ENCODE measurements at regions not wholly inside any gene's neighbourhood (a gene's known extent, or its start where the extent isn't known, plus 50 kb on each side); places are given as distances from the start of the nearest gene placed in this dataset.
"Not testable (repeated sequence)": the region's sequence is repeated elsewhere in the genome, so short reads cannot be mapped to it uniquely, and the experiment has no call there.

DNA sequence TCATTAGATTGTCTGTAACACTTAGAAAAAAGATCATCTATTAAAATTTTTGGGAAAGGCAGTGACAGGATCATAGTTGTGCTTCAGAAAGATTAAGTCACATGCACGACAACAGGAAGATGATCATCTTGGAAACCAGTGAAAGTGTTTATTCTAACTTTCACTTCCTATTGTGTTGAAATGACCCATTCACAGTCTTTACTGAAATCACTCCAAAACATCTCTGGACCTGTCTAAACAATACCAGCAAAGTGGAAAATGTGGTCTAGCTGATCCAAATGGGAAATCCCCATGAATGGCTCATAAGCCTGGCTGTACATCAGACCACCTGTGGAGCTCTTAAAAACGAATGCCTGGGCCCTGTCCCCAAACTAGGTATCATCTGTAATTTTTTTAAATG is 111.1 kb upstream of the ETV3 start:
- CTCF ChIA-PET: no interaction called here
- TF ChIP-seq EZH2phosphoT487 (IDR thresholded peaks at IDR 0.05; ENCODE audit: borderline replicate concordance): no peak
- TF ChIP-seq CEBPB (IDR thresholded peaks at IDR 0.05; ENCODE audit: low read depth): no peak
- TF ChIP-seq ZNF274 (IDR thresholded peaks at IDR 0.05; ENCODE audit: low read depth, low read length): no peak
- no peak for TF ChIP-seq SRF (IDR thresholded peaks at IDR 0.05; ENCODE audit: low read depth)
- TF ChIP-seq SIN3A (IDR thresholded peaks at IDR 0.05; ENCODE audit: low read depth): no peak
- TF ChIP-seq ZFX (IDR thresholded peaks at IDR 0.05): no peak
- no peak for TF ChIP-seq FOSL1 (IDR thresholded peaks at IDR 0.05; ENCODE audit: low read depth)
- TF ChIP-seq YY1 (IDR thresholded peaks at IDR 0.05; ENCODE audit: extremely low read depth, insufficient replicate concordance, low read depth, low read length): no peak
- no peak for TF ChIP-seq POLR2A (IDR thresholded peaks at IDR 0.05; ENCODE audit: borderline replicate concordance, extremely low read depth, insufficient read depth, insufficient read length)
- no peak for TF ChIP-seq ELF1 (IDR thresholded peaks at IDR 0.05; ENCODE audit: borderline replicate concordance, low read depth)
- no peak for TF ChIP-seq TCF7L2 (IDR thresholded peaks at IDR 0.05; ENCODE audit: borderline replicate concordance, extremely low read depth, insufficient read depth, insufficient read length)
- TF ChIP-seq, protein P1, sequence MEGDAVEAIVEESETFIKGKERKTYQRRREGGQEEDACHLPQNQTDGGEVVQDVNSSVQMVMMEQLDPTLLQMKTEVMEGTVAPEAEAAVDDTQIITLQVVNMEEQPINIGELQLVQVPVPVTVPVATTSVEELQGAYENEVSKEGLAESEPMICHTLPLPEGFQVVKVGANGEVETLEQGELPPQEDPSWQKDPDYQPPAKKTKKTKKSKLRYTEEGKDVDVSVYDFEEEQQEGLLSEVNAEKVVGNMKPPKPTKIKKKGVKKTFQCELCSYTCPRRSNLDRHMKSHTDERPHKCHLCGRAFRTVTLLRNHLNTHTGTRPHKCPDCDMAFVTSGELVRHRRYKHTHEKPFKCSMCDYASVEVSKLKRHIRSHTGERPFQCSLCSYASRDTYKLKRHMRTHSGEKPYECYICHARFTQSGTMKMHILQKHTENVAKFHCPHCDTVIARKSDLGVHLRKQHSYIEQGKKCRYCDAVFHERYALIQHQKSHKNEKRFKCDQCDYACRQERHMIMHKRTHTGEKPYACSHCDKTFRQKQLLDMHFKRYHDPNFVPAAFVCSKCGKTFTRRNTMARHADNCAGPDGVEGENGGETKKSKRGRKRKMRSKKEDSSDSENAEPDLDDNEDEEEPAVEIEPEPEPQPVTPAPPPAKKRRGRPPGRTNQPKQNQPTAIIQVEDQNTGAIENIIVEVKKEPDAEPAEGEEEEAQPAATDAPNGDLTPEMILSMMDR (IDR thresholded peaks at IDR 0.05 in 2 of 3, conservative IDR thresholded peaks at IDR 0.05 in 1 of 3; ENCODE audit: borderline replicate concordance in 1 of 3, insufficient read depth in 1 of 3, low read depth in 2 of 3, low read length in 2 of 3): no peak
- no peak for TF ChIP-seq POLR2AphosphoS5 (IDR thresholded peaks at IDR 0.05; ENCODE audit: low read depth, low read length)
- H3K4me3 ChIP-seq (replicated peaks in 1 of 2; ENCODE audit: low read depth in 1 of 2, low read length in 2 of 2): no peak overlapping the region
- H3K9me3 ChIP-seq (ENCODE audit: control insufficient read depth in 1 of 2, insufficient read depth in 1 of 2, low read depth in 1 of 2, low read length in 2 of 2): no peaks in the 10 kb centered on the region
- POLR2A ChIA-PET: no interaction called here
- no peaks in the 10 kb centered on the region for H3K36me3 ChIP-seq (ENCODE audit: control insufficient read depth in 1 of 2, insufficient read depth in 2 of 2, low read length in 2 of 2)
- RAD21 ChIA-PET (ENCODE audit: low non-redundant PET in 1 of 2, low total read pairs in 2 of 2, uncharacterized antibody in 2 of 2, unreplicated experiment in 2 of 2): no interaction called here
- no peaks in the 10 kb centered on the region for H4K20me1 ChIP-seq (ENCODE audit: insufficient read depth)
- intact Hi-C loops (cut with micrococcal nuclease): no loop called here
- no peak overlapping the region for H3K4me2 ChIP-seq (ENCODE audit: low read length)
- no peak overlapping the region for H3K27ac ChIP-seq (ENCODE audit: low read depth, low read length)
- peaks cover 49% of the 10 kb centered on the region for H3K27me3 ChIP-seq (ENCODE audit: insufficient read depth, low read length)
- BruUV-seq (replicated peaks): no TSS peak
- no peaks in the 10 kb centered on the region for H3K4me1 ChIP-seq (ENCODE audit: control insufficient read depth in 1 of 2, insufficient read depth in 2 of 2, low read length in 2 of 2)
- no peak overlapping the region for H2AFZ ChIP-seq (ENCODE audit: low read depth, low read length, poor library complexity, severe bottlenecking)
- H3K9ac ChIP-seq (ENCODE audit: low read length): no peak overlapping the region
- no peaks in the 10 kb centered on the region for H3K79me2 ChIP-seq (ENCODE audit: insufficient read depth, low read length)
- DNase-seq (ENCODE audit: low read depth, low spot score) (no peak), ATAC-seq (no peak)
- H3K9me2 ChIP-seq (ENCODE audit: insufficient read depth): no peaks in the 10 kb centered on the region

DNA sequence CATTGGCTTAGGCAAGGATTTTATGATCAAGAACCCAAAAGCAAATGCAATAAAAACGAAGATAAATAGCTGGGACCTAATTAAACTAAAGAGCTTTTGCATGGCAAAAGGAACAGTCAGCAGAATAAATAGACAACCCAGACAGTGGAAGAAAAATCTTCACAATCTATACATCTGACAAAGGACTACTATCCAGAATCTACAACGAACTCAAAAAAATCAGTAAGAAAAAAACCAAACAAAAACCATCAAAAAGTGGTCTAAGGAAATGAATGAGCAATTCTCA is 109.5 kb upstream of the ETV3 start:
- H3K9me2 ChIP-seq (ENCODE audit: insufficient read depth); H3K4me3 ChIP-seq (replicated peaks in 1 of 2; ENCODE audit: low read depth in 1 of 2, low read length in 2 of 2); H3K79me2 ChIP-seq (ENCODE audit: insufficient read depth, low read length); H4K20me1 ChIP-seq (ENCODE audit: insufficient read depth); H3K36me3 ChIP-seq (ENCODE audit: control insufficient read depth in 1 of 2, insufficient read depth in 2 of 2, low read length in 2 of 2); H3K9ac ChIP-seq (ENCODE audit: low read length); H3K9me3 ChIP-seq (ENCODE audit: control insufficient read depth in 1 of 2, insufficient read depth in 1 of 2, low read depth in 1 of 2, low read length in 2 of 2); ATAC-seq; DNase-seq (ENCODE audit: low read depth, low spot score); H3K27ac ChIP-seq (ENCODE audit: low read depth, low read length); POLR2A ChIA-PET; H2AFZ ChIP-seq (ENCODE audit: low read depth, low read length, poor library complexity, severe bottlenecking); BruUV-seq (replicated peaks); RAD21 ChIA-PET (ENCODE audit: low non-redundant PET in 1 of 2, low total read pairs in 2 of 2, uncharacterized antibody in 2 of 2, unreplicated experiment in 2 of 2); CTCF ChIA-PET; H3K4me2 ChIP-seq (ENCODE audit: low read length); H3K4me1 ChIP-seq (ENCODE audit: control insufficient read depth in 1 of 2, insufficient read depth in 2 of 2, low read length in 2 of 2); intact Hi-C loops (cut with micrococcal nuclease): not testable (repeated sequence)
- peaks cover 37% of the 10 kb centered on the region for H3K27me3 ChIP-seq (ENCODE audit: insufficient read depth, low read length)
